HG03354 (cell line): ENCODE measurements at regions not wholly inside any gene's neighbourhood (a gene's known extent, or its start where the extent isn't known, plus 50 kb on each side); places are given as distances from the start of the nearest gene placed in this dataset.
A peak's percentile ranks its signal among the peaks of the same experiment; 100 is the strongest.

Experiments used
- ATAC-seq: cut with Tn5 transposase; IDR thresholded peaks from one replicate; pipeline ENCODE4 v1.9.1; 2021; ENCODE audit warnings: mild to moderate bottlenecking; ENCODE audit not compliant: unreplicated experiment, poor library complexity, severe bottlenecking

GRCh38 chr13:106990594-106990993 lies 422.7 kb upstream of the ARGLU1 start:
- ATAC-seq: no peak

GRCh38 chr13:106989876-106990275 lies 421.9 kb upstream of the ARGLU1 start:
- ATAC-seq: no peak

- ATAC-seq: no peak
Measured at GRCh38 chr13:106987427-106987785, 419.5 kb upstream of the ARGLU1 start.

- ATAC-seq: no peak
Measured at GRCh38 chr13:106986687-106987426, 418.9 kb upstream of the ARGLU1 start.

- ATAC-seq: no peak
Measured at GRCh38 chr13:106986033-106986484, 418.1 kb upstream of the ARGLU1 start.

GRCh38 chr13:106985481-106985880 lies 417.5 kb upstream of the ARGLU1 start:
- ATAC-seq: no peak

- no peak for ATAC-seq
Measured at GRCh38 chr13:106981051-106981450, 413.1 kb upstream of the ARGLU1 start.

GRCh38 chr13:106967391-106967790 lies 399.5 kb upstream of the ARGLU1 start:
- no peak for ATAC-seq

- no peak for ATAC-seq
Measured at GRCh38 chr13:106963151-106963550, 395.2 kb upstream of the ARGLU1 start.

- ATAC-seq: no peak
Measured at GRCh38 chr13:106961651-106962050, 393.7 kb upstream of the ARGLU1 start.

GRCh38 chr13:106961216-106961615 lies 393.3 kb upstream of the ARGLU1 start:
- ATAC-seq: no peak

- no peak for ATAC-seq
Measured at GRCh38 chr13:106958621-106959048, 390.7 kb upstream of the ARGLU1 start.

- no peak for ATAC-seq
Measured at GRCh38 chr13:106942563-106942962, 374.6 kb upstream of the ARGLU1 start.

GRCh38 chr13:106941779-106942178 lies 373.8 kb upstream of the ARGLU1 start:
- ATAC-seq: no peak

GRCh38 chr13:106927421-106927820 lies 359.5 kb upstream of the ARGLU1 start:
- no peak for ATAC-seq

GRCh38 chr13:106922384-106922783 lies 354.4 kb upstream of the ARGLU1 start:
- no peak for ATAC-seq

- ATAC-seq: no peak
Measured at GRCh38 chr13:106919638-106920037, 351.7 kb upstream of the ARGLU1 start.

GRCh38 chr13:106919133-106919532 lies 351.2 kb upstream of the ARGLU1 start:
- peak; percentile 35 for ATAC-seq

GRCh38 chr13:106918557-106918860 lies 350.6 kb upstream of the ARGLU1 start:
- ATAC-seq: no peak

- ATAC-seq: peak; percentile 94
Measured at GRCh38 chr13:106917673-106918556, 350.0 kb upstream of the ARGLU1 start.

- no peak for ATAC-seq
Measured at GRCh38 chr13:106917024-106917571, 349.2 kb upstream of the ARGLU1 start.
